Mucosa of stomach (tissue), 1 donor: ENCODE measurements at regions not wholly inside any gene's neighbourhood (a gene's known extent, or its start where the extent isn't known, plus 50 kb on each side); places are given as distances from the start of the nearest gene placed in this dataset.

Source experiments
- H3K27me3 ChIP-seq: one replicate; pipeline ENCODE4 v1.7.0; 2013; ENCODE audit warnings: mild to moderate bottlenecking, low read length; ENCODE audit not compliant: control insufficient read depth, insufficient read depth
- H3K36me3 ChIP-seq: one replicate; pipeline ENCODE4 v1.7.0; 2013; ENCODE audit warnings: low read length; ENCODE audit not compliant: control insufficient read depth, insufficient read depth
- H3K4me1 ChIP-seq: one replicate; pipeline ENCODE4 v1.7.0; 2013; ENCODE audit warnings: mild to moderate bottlenecking, low read length; ENCODE audit not compliant: control insufficient read depth, insufficient read depth
- H3K4me3 ChIP-seq: one replicate; pipeline ENCODE4 v1.7.0; 2013; ENCODE audit warnings: low read length
- H3K9ac ChIP-seq: one replicate; pipeline ENCODE4 v1.7.0; 2013; ENCODE audit warnings: mild to moderate bottlenecking, low read length, moderate library complexity
- H3K9me3 ChIP-seq: one replicate; pipeline ENCODE4 v1.7.0; 2013; ENCODE audit warnings: mild to moderate bottlenecking, low read length, moderate library complexity; ENCODE audit not compliant: control insufficient read depth
- donor health status: Pancreatic carcinoma.

DNA sequence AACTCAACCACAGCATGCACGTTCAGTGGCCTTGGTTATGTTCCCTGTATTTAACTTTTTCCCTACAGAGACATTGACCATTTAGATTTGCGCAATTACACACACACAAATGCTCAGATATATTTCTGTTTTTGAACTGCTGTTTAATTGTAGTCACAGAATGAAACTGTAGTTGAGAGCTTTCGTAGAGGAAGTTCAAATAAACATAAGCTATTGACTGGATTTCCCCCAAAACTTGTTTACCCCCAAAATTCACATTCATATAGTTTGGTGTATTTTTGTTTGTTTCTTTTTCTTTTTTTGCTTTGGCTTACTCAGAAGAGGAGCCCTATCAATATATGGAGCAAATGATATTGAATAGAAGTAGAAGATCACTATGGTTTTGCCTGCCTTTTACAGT, 921.0 kb downstream of the ADGRL2 start:
- no peak overlapping the region for H3K4me3 ChIP-seq
- no peaks in the 10 kb centered on the region for H3K4me1 ChIP-seq
- no peaks in the 10 kb centered on the region for H3K9me3 ChIP-seq
- no peak overlapping the region for H3K9ac ChIP-seq
- H3K27me3 ChIP-seq: no peaks in the 10 kb centered on the region
- no peaks in the 10 kb centered on the region for H3K36me3 ChIP-seq

DNA sequence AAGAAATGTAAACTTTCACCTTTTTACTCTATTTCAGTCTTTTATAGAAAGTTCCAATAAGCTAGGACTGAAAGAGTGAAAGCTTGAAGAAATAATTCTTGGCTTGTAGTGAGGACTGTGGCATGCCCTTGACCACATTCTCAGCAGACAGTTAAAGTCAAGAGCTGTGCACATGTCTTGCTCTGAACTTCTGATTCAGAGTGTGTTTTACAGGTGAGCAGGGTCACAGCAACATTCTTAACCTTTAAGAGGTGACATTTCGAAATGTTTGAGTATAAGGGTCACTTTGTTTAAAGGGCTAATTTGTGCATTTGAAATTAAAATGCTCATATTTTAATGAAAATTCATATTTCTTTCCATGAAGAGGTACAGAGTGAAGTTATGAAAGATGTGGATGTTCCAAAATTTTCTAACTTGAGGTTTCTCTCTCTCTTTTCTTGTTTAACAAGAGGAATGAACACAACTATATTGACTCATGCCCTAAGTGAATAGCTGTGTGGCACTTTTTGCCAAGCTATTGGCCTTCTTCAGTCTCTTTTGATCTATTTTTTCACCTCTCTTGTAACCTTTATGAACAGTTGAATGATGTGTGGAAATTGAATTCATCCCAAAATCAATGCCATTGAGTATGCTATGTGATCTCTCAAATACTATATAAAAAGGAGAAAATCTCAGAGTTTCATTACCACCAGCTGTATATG, 918.1 kb downstream of the ADGRL2 start:
- no peaks in the 10 kb centered on the region for H3K9me3 ChIP-seq
- no peaks in the 10 kb centered on the region for H3K27me3 ChIP-seq
- no peaks in the 10 kb centered on the region for H3K36me3 ChIP-seq
- H3K4me3 ChIP-seq: no peak overlapping the region
- no peak overlapping the region for H3K9ac ChIP-seq
- H3K4me1 ChIP-seq: no peaks in the 10 kb centered on the region

DNA sequence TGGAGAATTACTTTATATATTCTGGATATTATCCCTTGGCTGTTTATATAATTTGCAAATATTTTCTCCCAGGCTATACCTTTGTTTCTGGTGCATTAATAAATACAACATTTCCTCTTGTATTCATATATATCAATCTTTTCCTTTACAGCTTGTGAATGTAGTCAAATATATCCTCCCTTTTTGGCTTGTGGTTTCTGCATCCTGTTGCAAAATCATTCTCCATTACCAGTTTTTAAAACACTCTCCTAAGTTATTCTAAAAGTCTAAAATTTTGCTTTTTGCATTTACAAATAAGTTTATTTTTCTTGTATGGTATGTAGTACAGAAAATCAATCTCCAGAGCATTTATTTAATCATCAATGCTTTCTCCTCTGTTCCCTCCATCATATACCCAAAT, 909.4 kb downstream of the ADGRL2 start:
- no peaks in the 10 kb centered on the region for H3K9me3 ChIP-seq
- H3K9ac ChIP-seq: no peak overlapping the region
- H3K4me1 ChIP-seq: no peaks in the 10 kb centered on the region
- H3K4me3 ChIP-seq: no peak overlapping the region
- H3K27me3 ChIP-seq: no peaks in the 10 kb centered on the region
- no peaks in the 10 kb centered on the region for H3K36me3 ChIP-seq

DNA sequence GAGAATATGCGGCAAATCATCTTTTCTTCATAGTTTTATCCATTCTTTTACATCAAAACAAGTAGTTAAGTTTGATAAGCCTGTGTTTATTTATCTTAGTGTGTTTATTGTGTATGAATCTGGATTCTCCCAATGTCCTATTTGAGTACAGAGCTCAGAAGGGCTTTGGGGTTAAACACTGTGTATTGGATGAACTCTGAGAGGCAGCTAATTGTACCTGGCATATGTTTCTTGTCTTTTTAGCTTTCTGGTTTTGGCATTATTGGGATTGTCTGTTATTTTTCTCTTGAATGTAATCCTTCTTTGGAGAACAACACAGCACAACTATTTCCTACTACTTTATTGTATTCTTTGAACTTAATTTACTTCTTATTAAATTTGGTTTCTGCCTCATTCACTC, 906.9 kb downstream of the ADGRL2 start:
- no peaks in the 10 kb centered on the region for H3K9me3 ChIP-seq
- H3K27me3 ChIP-seq: no peaks in the 10 kb centered on the region
- H3K9ac ChIP-seq: no peak overlapping the region
- H3K36me3 ChIP-seq: no peaks in the 10 kb centered on the region
- H3K4me3 ChIP-seq: no peak overlapping the region
- H3K4me1 ChIP-seq: no peaks in the 10 kb centered on the region

DNA sequence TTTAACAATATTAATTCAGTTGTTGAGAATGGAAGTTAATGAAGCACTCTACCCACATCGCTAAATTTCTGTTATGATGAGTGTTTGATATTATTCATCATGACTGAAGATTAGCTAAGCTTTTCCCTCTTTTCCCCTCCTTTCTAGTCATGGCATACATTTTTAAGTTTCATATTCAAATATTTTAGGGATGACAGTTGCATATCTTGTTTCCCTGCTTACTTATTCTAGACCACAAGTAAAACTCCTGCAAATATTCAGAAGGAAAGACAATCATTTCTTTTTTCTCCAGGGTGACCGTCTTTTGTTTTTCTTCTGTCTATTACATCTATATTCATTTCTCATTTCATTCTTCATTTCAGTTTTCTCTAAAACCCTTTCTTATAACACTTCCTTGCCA, 906.0 kb downstream of the ADGRL2 start:
- H3K4me3 ChIP-seq: no peak overlapping the region
- H3K9ac ChIP-seq: no peak overlapping the region
- H3K9me3 ChIP-seq: no peaks in the 10 kb centered on the region
- H3K36me3 ChIP-seq: no peaks in the 10 kb centered on the region
- no peaks in the 10 kb centered on the region for H3K27me3 ChIP-seq
- H3K4me1 ChIP-seq: no peaks in the 10 kb centered on the region

DNA sequence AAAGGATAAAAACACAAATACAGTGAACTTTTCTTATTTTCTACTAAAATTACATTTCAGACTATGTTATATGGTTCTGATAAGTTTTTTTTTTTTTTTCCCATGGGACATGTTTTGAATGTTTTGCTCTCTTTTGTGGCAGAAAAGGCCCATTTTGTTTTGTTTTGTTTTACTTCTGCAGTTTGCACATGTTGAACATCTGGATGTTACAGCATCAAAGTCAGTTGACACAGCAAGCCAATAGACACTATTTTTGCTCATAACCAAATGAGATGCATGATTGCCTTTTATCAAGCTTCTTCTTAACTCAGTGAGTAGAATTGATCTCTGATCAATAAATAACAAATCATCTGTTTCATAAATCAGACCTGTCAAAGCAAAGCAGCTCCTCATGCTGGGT, 904.2 kb downstream of the ADGRL2 start:
- H3K9me3 ChIP-seq: no peaks in the 10 kb centered on the region
- no peaks in the 10 kb centered on the region for H3K27me3 ChIP-seq
- no peaks in the 10 kb centered on the region for H3K36me3 ChIP-seq
- no peak overlapping the region for H3K9ac ChIP-seq
- H3K4me3 ChIP-seq: no peak overlapping the region
- H3K4me1 ChIP-seq: no peaks in the 10 kb centered on the region

DNA sequence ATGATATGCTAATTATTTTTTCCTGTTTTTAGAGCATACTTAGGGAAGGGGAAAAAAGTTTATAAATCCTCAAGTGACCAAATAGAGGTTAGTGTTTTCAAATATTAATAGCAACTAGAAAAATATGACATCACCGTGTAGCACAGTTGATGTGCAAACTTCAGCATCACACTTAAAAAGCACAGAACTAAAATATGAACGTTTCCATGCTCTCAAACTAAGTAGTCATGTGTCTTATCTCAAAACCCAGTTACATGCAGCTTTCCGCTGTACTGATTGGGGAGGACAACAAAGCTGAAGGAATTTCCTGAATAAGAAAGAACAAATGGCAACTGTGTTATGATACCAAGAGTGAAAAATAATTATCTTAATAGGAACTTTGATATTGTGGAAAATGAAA, 903.7 kb downstream of the ADGRL2 start:
- no peak overlapping the region for H3K9ac ChIP-seq
- H3K4me1 ChIP-seq: no peaks in the 10 kb centered on the region
- H3K9me3 ChIP-seq: no peaks in the 10 kb centered on the region
- H3K36me3 ChIP-seq: no peaks in the 10 kb centered on the region
- no peaks in the 10 kb centered on the region for H3K27me3 ChIP-seq
- no peak overlapping the region for H3K4me3 ChIP-seq

DNA sequence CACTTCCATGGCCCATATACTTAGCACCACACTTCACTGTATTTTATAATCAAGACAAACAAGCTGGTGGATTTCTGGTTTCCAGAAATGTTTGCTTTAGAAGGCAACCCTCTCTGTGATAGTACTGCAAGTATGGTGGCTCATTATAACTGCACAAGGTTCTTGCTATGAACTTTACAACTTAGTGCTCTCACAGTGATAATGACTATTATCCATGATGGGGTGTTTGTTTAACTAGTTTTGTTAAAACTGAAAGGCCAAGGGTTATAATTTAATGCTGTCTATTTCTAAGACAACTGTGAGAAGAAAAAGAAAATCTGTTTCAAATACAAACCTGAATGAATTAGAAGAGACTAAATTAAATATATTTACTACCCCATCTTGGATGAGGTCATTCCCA, 903.2 kb downstream of the ADGRL2 start:
- Histone ChIP-seq H3K27me3 (no peaks in the 10 kb centered on the region), H3K9me3 (no peaks in the 10 kb centered on the region), H3K36me3 (no peaks in the 10 kb centered on the region), H3K4me1 (no peaks in the 10 kb centered on the region), H3K4me3 (no peak overlapping the region), H3K9ac (no peak overlapping the region)

DNA sequence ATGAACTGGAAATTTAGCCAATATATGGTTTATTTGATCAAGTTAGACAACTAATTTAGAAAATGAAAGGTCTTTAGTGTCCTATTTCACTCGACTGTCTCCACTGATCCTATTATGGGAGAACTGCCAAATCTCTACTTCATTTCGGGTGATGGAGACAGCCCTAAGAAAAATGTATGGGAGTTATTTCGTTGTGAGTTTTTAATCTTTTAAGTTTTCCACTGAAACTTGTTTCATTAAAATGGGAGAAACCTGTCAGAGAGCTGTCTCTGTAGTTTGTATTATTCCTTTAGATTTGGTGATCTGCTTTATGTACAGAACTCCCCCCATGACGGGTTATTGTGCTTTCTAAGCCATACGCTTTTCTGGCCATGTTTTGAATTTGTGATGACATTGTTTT, 899.7 kb downstream of the ADGRL2 start:
- Histone ChIP-seq H3K27me3 (no peaks in the 10 kb centered on the region), H3K4me1 (no peaks in the 10 kb centered on the region), H3K9me3 (no peaks in the 10 kb centered on the region), H3K9ac (no peak overlapping the region), H3K36me3 (no peaks in the 10 kb centered on the region), H3K4me3 (no peak overlapping the region)

DNA sequence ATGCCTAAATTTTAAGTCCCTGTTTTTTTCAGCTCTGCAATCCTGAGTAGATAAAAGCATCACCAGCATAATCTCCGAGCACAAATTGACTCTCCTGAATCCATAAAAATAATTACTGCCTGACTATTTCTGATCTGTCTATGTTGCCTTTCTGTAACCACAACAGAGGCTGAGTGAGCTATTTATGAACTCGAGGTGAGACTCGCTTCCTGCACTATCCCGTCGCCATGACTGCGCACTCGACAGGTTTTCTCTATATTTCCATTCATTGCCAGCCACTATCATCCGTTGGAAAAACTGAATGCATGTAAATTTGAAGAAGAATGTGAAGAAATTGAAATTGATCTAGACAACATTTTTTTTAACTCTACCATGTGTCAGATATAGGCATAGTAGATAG, 897.2 kb downstream of the ADGRL2 start:
- Histone ChIP-seq H3K9me3 (no peaks in the 10 kb centered on the region), H3K27me3 (no peaks in the 10 kb centered on the region), H3K4me3 (no peak overlapping the region), H3K36me3 (no peaks in the 10 kb centered on the region), H3K4me1 (no peaks in the 10 kb centered on the region), H3K9ac (no peak overlapping the region)

DNA sequence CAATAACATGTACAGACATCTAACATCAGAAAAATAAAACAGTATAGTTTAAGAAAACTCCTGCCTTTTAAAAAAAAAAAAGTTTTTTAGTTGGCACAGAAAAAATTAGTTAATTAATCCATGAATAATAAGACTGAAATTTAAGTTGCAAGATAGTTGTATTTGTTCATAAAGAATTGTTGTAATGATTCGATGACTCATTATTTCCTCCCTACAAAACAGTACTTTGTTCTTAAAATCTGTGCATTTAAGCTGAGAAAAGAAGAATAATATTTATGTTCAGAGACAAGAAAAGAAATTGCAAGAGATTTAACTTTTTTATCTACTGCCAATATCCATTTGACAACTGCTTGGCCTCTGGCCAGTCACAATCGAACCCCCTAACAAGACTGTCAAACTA, 894.7 kb downstream of the ADGRL2 start:
- Histone ChIP-seq H3K9ac (no peak overlapping the region), H3K9me3 (no peaks in the 10 kb centered on the region), H3K36me3 (no peaks in the 10 kb centered on the region), H3K4me1 (no peaks in the 10 kb centered on the region), H3K4me3 (no peak overlapping the region), H3K27me3 (no peaks in the 10 kb centered on the region)

DNA sequence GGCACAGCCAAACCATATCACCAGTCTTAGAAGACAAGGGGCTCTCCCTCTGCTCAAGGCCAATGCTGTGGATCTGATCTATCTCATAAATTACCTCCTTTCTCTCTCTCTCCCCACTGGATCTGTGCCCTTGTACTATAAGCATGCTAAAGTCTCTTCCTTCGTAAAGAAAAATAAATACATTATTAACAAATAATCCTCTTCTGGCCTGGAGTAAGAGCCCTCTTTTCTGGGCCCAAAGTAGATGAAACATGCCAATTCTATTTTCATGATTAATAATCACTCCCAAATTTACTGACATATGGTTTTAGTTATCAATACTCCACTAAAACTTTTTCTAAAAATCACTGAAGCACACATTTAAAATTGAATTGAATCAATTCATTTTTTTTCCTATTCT, 889.7 kb downstream of the ADGRL2 start:
- no peak overlapping the region for H3K9ac ChIP-seq
- no peak overlapping the region for H3K4me3 ChIP-seq
- no peaks in the 10 kb centered on the region for H3K9me3 ChIP-seq
- no peaks in the 10 kb centered on the region for H3K27me3 ChIP-seq
- H3K36me3 ChIP-seq: no peaks in the 10 kb centered on the region
- H3K4me1 ChIP-seq: no peaks in the 10 kb centered on the region

DNA sequence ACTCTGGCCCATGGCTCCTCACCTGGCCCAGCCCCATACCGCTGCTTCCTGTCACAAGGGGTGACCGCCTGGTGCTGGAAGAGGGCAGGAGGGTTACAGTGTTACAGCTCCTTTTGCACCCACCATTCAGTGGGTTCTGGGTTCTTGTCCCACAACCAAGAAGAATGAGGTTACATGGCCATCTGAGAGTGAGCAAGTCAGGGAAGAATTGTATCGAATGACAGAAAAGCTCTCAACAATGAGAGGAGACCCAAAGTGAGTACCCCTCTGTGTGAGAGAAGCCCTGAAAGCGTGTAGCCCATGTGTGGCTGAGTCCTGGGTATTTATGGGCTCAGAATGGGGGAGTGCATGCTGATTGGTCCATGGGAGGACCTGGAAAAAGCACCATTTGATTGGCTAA, 888.5 kb downstream of the ADGRL2 start:
- no peaks in the 10 kb centered on the region for H3K27me3 ChIP-seq
- no peaks in the 10 kb centered on the region for H3K4me1 ChIP-seq
- H3K4me3 ChIP-seq: no peak overlapping the region
- no peaks in the 10 kb centered on the region for H3K9me3 ChIP-seq
- H3K9ac ChIP-seq: no peak overlapping the region
- H3K36me3 ChIP-seq: no peaks in the 10 kb centered on the region
